ENCODE measurements at regions not wholly inside any gene's neighbourhood (a gene's known extent, or its start where the extent isn't known, plus 50 kb on each side); places are given as distances from the start of the nearest gene placed in this dataset.

GRCh38 chr2:195312662-195313061 is 344.4 kb upstream of the SLC39A10 start:
- TF ChIP-seq CTCF (IDR thresholded peaks at IDR 0.05) (no peak), EZH2 (IDR thresholded peaks at IDR 0.05; ENCODE audit: borderline replicate concordance, insufficient read depth, low read depth, low read length, poor library complexity, severe bottlenecking) (no peak)

All from B cell (primary cell).